Retinal pigment epithelial cell (primary cell): ENCODE measurements at regions not wholly inside any gene's neighbourhood (a gene's known extent, or its start where the extent isn't known, plus 50 kb on each side); places are given as distances from the start of the nearest gene placed in this dataset.

ENCODE experiments used
- DNase-seq: peaks from one replicate; pipeline ENCODE4 v3.0.0-alpha.2; 2010; ENCODE audit warnings: low read depth
- H3K4me3 ChIP-seq: 2 replicates; pipeline ENCODE4 v1.5.1; 2011; ENCODE audit warnings: mild to moderate bottlenecking, low read length, control low read depth, moderate library complexity
- CTCF ChIP-seq: conservative IDR thresholded peaks from 2 replicates; pipeline ENCODE4 v1.5.1; 2011; ENCODE audit warnings: low read depth, low read length, control low read depth, inconsistent platforms

DNA sequence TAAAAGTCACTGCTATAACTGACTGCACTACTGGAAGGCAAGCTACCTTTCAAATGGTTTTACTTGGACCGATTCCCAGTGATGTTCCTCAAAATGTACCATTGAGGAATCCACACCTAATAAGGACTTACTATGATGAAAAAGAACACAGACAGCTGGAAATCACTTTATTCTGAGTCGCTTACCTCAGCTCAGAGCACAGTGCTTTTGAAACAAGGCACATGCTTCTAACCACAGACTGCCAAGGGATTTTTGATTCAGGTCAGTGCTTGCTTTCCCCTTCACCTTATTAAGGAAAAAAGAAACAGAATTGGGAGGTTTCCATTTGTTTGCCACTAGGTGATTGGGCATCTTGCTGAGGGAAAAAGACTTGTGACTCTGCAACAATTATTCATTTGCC lies 707.5 kb upstream of the FSHR start:
- no peak overlapping the region for H3K4me3 ChIP-seq
- no peak for TF ChIP-seq CTCF
- DNase-seq, result no peak

DNA sequence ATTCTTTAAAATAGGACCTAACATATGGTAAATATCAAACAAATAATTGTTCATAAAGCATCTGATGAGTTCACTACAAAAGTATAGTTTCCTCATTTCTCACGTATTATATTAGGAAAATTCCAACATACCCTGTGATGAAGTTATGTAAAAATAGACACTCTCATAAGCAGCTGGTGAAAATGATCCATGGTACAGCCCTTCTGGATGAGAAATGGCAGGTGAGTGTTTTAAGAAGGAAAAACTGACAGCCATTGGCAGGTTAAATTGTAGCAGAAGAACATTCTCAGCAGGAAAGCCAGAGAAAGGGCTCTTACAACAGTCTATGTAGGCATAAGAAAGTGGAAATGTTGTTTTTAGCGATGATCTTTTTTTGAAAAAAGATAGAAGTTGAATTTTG lies 706.5 kb upstream of the FSHR start:
- TF ChIP-seq CTCF, result no peak
- no peak for DNase-seq
- H3K4me3 ChIP-seq, result no peak overlapping the region

DNA sequence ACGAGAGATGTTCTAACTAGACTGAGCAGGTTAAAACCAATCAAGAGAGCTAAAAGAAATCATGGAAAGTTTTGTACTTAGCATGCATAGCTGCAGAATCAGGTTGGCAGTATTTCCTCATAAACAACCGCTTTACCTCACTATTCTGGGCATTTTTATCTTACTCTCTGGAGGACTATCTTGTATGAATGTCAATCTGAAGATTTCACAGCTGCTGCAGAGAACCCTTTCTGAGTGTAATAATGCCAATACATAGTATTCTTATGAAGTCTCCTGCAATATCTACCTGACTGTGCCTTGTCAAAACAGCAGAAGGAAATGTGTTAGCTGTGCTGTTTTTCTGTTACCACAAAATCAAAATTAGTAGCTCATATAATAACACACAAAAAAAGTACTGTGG lies 705.9 kb upstream of the FSHR start:
- H3K4me3 ChIP-seq, result no peak overlapping the region
- TF ChIP-seq CTCF, result no peak
- no peak for DNase-seq

- TF ChIP-seq CTCF, result no peak
- no peak for DNase-seq
- no peak overlapping the region for H3K4me3 ChIP-seq
Observed at GRCh38 chr2:49858657-49859056, 704.3 kb upstream of the FSHR start.

- H3K4me3 ChIP-seq, result no peak overlapping the region
- TF ChIP-seq CTCF, result no peak
- DNase-seq, result no peak
Observed at GRCh38 chr2:49858113-49858490, 703.8 kb upstream of the FSHR start.

DNA sequence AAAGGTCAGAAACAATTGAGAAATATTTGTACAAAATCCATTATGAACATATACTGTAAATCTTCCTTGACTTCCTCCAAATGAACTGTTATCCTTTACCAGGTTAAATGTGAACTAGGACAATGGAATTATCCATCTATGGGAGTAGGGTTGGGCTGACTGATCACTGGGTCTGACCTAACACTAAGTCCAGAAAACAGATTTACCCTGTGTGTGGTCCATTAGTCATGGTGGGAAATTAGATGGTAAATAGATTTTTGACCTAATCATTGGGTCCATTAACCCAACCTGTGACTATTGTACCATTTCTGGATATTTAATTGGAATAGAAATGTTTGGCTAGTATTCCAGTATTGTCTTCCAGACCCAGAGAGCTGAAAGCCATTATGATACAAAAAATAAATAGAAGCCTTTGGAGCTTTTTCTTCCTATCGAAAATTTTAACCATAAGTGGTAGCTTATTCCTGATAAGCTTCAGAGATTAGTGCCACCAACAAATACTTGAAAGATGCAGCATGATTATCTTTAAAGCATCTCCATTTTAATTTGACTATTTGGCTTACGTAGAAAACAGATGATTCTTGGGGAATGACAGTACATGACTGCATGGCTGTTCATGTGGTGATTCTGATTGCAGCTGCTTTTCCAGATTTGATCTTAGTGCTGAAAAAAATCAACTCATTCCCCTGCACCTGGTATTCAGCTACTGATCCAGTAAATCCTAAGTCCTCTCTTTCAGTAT lies 703.2 kb upstream of the FSHR start:
- TF ChIP-seq CTCF, result no peak
- no peak for DNase-seq
- no peak overlapping the region for H3K4me3 ChIP-seq

DNA sequence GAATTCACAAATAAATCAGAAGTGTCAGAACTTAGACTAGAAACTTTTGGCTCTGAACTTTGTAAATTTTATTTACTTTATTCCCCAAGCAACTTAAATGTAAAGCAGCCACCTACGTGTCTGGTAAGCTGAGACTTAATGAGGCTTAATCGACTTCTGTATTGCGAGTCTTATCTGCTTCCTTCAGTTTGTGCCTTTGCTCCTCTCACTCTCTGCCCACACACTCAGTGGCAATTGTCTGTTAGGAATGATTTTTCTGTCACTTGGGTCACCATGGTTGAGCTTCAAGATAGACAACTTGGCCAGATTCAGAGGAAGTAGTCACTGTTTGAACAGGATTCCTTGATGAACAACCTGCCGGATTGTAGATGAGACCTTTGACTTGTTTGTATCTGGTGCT lies 691.4 kb upstream of the FSHR start:
- no peak overlapping the region for H3K4me3 ChIP-seq

More for the DNA sequence above, 691.4 kb upstream of the FSHR start:
- TF ChIP-seq CTCF, result no peak
- DNase-seq, result no peak
